ENCODE measurements at regions not wholly inside any gene's neighbourhood (a gene's known extent, or its start where the extent isn't known, plus 50 kb on each side); places are given as distances from the start of the nearest gene placed in this dataset.

DNA sequence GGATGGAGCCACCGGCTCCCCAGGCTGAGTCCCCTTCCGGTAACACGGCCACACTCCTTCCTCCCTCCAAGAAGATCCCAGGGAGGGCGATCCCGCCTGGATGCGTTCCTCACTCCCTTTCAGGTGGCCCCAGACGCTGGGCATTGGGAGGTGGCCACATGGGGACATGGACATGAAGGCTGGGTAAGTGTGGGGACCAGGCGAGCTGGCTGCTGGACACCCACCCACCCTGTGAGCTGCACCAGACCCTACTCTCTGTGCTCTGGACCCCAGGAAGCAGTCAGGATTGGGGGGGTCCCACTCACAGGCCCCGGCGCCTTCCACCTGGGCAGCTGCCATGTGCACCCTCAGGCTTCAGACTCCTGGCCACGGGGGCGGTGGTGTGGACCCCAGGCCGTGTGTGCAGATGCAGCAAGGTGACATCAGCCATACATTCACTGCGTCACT lies 932.8 kb downstream of the BRD1 start:
- TF ChIP-seq, protein P1, sequence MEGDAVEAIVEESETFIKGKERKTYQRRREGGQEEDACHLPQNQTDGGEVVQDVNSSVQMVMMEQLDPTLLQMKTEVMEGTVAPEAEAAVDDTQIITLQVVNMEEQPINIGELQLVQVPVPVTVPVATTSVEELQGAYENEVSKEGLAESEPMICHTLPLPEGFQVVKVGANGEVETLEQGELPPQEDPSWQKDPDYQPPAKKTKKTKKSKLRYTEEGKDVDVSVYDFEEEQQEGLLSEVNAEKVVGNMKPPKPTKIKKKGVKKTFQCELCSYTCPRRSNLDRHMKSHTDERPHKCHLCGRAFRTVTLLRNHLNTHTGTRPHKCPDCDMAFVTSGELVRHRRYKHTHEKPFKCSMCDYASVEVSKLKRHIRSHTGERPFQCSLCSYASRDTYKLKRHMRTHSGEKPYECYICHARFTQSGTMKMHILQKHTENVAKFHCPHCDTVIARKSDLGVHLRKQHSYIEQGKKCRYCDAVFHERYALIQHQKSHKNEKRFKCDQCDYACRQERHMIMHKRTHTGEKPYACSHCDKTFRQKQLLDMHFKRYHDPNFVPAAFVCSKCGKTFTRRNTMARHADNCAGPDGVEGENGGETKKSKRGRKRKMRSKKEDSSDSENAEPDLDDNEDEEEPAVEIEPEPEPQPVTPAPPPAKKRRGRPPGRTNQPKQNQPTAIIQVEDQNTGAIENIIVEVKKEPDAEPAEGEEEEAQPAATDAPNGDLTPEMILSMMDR (IDR thresholded peaks at IDR 0.05 in 2 of 3, conservative IDR thresholded peaks at IDR 0.05 in 1 of 3; ENCODE audit: borderline replicate concordance in 1 of 3, insufficient read depth in 1 of 3, low read depth in 2 of 3, low read length in 2 of 3) = no peak
- TF ChIP-seq POLR2A (IDR thresholded peaks at IDR 0.05; ENCODE audit: borderline replicate concordance, extremely low read depth, insufficient read depth, insufficient read length) = no peak
- TF ChIP-seq RAD21 (IDR thresholded peaks at IDR 0.05; ENCODE audit: low read depth) = no peak
- TF ChIP-seq CEBPB (IDR thresholded peaks at IDR 0.05; ENCODE audit: low read depth) = no peak
- TF ChIP-seq POLR2AphosphoS5 (IDR thresholded peaks at IDR 0.05; ENCODE audit: low read depth, low read length) = no peak
